Esophagus muscularis mucosa (tissue), 4 donors: ENCODE measurements at regions not wholly inside any gene's neighbourhood (a gene's known extent, or its start where the extent isn't known, plus 50 kb on each side); places are given as distances from the start of the nearest gene placed in this dataset.

Experiments used
- DNase-seq: peaks from one replicate; pipeline ENCODE4 v3.0.0-alpha.2; 2017; ENCODE audit errors: extremely low spot score
- H3K27ac ChIP-seq, 4 donors: fragments of 200-600 bp; sonication (generic); replicated peaks in 1 of 4; 1 replicate in 3 of 4; 2 replicates in 1 of 4; pipeline ENCODE4 v1.5.1; 2016 to 2019; ENCODE audit warnings: mild to moderate bottlenecking in 1 of 4
- H3K27me3 ChIP-seq, 4 donors: fragments of 200-600 bp; sonication (generic); one replicate each; pipeline versions ENCODE4 v1.5.1 to v1.6.0; 2016 to 2019
- H3K36me3 ChIP-seq, 4 donors: fragments of 200-600 bp; sonication (generic); one replicate each; pipeline ENCODE4 v1.5.1; 2016 to 2019
- H3K4me1 ChIP-seq, 4 donors: fragments of 200-600 bp; sonication (generic); one replicate each; pipeline ENCODE4 v1.5.1; 2016 to 2019
- H3K4me3 ChIP-seq, 4 donors: fragments of 200-600 bp; sonication (generic); 1 replicate in 2 of 4; 2 replicates in 2 of 4; pipeline ENCODE4 v1.5.1; 2016 to 2019; ENCODE audit warnings: mild to moderate bottlenecking in 4 of 4, moderate library complexity in 1 of 4
- H3K9me3 ChIP-seq, 4 donors: fragments of 200-600 bp; sonication (generic); 1 replicate in 3 of 4; 2 replicates in 1 of 4; pipeline ENCODE4 v1.5.1; 2016 to 2019
- CTCF ChIP-seq, 3 experiments: fragments of 200-600 bp in 2 of 3; fragments of 450-650 bp in 1 of 3; sonication (generic) in 2 of 3; IDR thresholded peaks; one replicate each; pipeline ENCODE4 v1.5.1; 2017 to 2019; ENCODE audit warnings: antibody characterized with exemption in 3 of 3, mild to moderate bottlenecking in 2 of 3, moderate library complexity in 1 of 3
- EP300 ChIP-seq: sonication (generic); formaldehyde crosslinking; IDR thresholded peaks from one replicate; pipeline ENCODE4 v1.6.1; 2017; ENCODE audit warnings: antibody characterized with exemption
- POLR2A ChIP-seq: fragments of 450-650 bp; IDR thresholded peaks from one replicate; pipeline ENCODE4 v1.6.1; 2017; ENCODE audit warnings: antibody characterized with exemption, moderate library complexity, mild to moderate bottlenecking, low read depth
- POLR2AphosphoS5 ChIP-seq, 2 donors: sonication (generic); formaldehyde crosslinking; IDR thresholded peaks; one replicate each; pipeline ENCODE4 v1.6.1; 2017; ENCODE audit warnings: antibody characterized with exemption in 2 of 2
- WGBS: methylation state at CpG from one replicate; pipeline ENCODE4 v1.1.5; 2018; 5-methylcytosine and 5-hydroxymethylcytosine counted together
- intact Hi-C: fragments of 100-400 bp; cut with DNase I; formaldehyde crosslinking; loops from one replicate; pipeline ENCODE4 v1.15.1; 2023

DNA sequence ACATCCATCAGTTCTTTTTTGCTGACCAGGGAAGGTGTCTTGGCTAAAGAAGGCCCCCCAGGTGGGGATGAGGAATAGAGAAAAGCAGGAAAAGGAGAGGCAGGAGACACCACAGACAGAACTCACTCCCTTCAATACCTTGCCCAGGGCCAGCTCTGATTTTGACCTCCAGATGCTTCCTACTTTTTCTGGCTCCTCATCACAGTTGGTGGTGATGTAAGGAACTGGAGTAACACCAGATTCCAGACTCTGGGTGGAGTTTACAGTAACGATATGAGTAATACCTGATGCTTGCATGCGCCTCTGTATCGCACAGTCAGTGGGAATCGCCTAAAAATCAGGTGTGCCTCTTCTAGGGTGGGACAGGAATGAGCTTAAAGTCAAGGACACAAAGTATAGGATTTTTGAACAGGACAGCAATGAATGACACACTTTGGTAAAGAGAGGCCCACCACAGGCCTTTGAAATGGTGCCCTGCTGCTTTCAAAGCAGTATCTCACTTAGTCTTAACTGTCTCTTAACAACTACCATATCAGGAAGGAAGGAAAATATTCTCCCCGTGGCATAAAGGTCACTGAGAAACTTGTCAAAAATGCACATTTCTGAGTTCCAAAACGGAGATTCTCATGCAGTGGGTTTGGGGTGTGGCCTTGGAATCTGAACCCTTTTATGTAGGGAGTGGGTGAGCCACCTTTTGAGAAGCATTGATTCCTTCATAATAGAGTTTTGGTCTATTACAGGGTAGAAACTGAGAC is 140.8 kb downstream of the SNX19 start:
- intact Hi-C loops, result no loop called here

DNA sequence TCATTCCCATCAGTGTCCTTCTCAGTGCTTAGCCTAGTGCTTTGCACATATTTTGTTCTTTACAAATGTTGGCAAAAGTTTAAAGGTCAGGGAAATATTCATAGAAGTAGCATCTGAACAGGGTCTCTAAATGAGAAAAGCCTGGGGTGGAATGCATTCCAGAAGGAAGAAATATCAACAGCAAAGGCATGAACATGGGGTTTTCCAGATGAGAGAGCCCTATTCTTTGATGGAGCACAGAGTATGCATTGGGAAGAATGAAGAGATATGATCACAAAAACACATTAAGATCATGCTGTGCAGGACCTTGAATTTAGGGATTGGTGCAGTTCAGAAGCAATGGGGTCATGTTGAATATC is 140.2 kb downstream of the SNX19 start:
- no peaks in the 10 kb centered on the region for H3K27me3 ChIP-seq
- intact Hi-C loops, result no loop called here
- peaks cover 0 to 24% (median 5%) of the 10 kb centered on the region in 4 donors for H3K4me1 ChIP-seq
- H3K9me3 ChIP-seq, result no peaks in the 10 kb centered on the region
- H3K36me3 ChIP-seq, result no peaks in the 10 kb centered on the region
- no peak overlapping the region for H3K27ac ChIP-seq
- H3K4me3 ChIP-seq, result no peak overlapping the region
- no peak for DNase-seq
- TF ChIP-seq CTCF (IDR thresholded peaks at IDR 0.05) (no peak), EP300 (no peak), POLR2AphosphoS5 (IDR thresholded peaks at IDR 0.05) (no peak), POLR2A (no peak)

More for the DNA sequence above, 140.8 kb downstream of the SNX19 start:
- Histone ChIP-seq H3K4me3 (no peak overlapping the region), H3K9me3 (no peaks in the 10 kb centered on the region), H3K36me3 (no peaks in the 10 kb centered on the region), H3K27ac (no peak overlapping the region), H3K27me3 (no peaks in the 10 kb centered on the region), H3K4me1 (peaks cover 0 to 24% (median 5%) of the 10 kb centered on the region in 4 donors)
- TF ChIP-seq CTCF (IDR thresholded peaks at IDR 0.05), result no peak
- no peak for TF ChIP-seq POLR2AphosphoS5 (IDR thresholded peaks at IDR 0.05)
- TF ChIP-seq EP300, result no peak
- no peak for TF ChIP-seq POLR2A
- DNase-seq, result peak; percentile 89
- WGBS, result 86% methylated on average over 6 of the region's 6 CpGs

DNA sequence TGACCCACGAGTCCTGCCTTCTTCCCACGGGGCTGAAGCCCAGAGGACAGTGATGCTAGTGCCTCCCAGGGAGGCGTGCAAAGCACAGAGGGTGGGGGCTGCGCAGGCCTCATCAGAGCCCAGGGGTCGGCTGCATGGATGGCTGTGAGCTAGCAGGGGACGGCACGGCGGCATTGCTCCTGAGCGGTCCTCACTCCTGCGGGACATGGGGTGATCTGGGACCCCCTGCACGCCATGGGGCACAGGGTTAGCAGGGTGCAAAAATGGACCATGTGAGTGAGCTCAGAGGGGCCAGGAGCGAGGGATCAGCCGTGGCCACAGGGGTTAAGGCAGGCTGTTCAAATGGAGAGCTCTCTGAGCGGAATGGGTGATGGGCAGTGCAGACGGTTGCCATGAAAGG is 138.3 kb downstream of the SNX19 start:
- no peak overlapping the region for H3K4me3 ChIP-seq
- peak; percentile 50 for DNase-seq
- H3K9me3 ChIP-seq, result no peaks in the 10 kb centered on the region
- 94% methylated on average over 14 of the region's 15 CpGs for WGBS
- H3K27ac ChIP-seq, result no peak overlapping the region
- H3K4me1 ChIP-seq, result peaks cover 12 to 26% (median 19%) of the 10 kb centered on the region in 4 donors
- no peaks in the 10 kb centered on the region for H3K36me3 ChIP-seq
- H3K27me3 ChIP-seq, result no peaks in the 10 kb centered on the region
- no peak for TF ChIP-seq EP300
- TF ChIP-seq POLR2AphosphoS5 (IDR thresholded peaks at IDR 0.05), result no peak
- no peak for TF ChIP-seq POLR2A
- TF ChIP-seq CTCF (IDR thresholded peaks at IDR 0.05), result no peak
- intact Hi-C loops, result no loop called here

- intact Hi-C loops, result no loop called here
- peaks cover 19 to 29% (median 24%) of the 10 kb centered on the region in 4 donors for H3K4me1 ChIP-seq
- no peaks in the 10 kb centered on the region for H3K9me3 ChIP-seq
- H3K36me3 ChIP-seq, result no peaks in the 10 kb centered on the region
- no peak overlapping the region for H3K4me3 ChIP-seq
- no peak for DNase-seq
- no peak overlapping the region for H3K27ac ChIP-seq
- no peak for TF ChIP-seq CTCF (IDR thresholded peaks at IDR 0.05)
- no peak for TF ChIP-seq POLR2A
- H3K27me3 ChIP-seq, result no peaks in the 10 kb centered on the region
Measured at GRCh38 chr11:130778705-130779104, 137.6 kb downstream of the SNX19 start.

DNA sequence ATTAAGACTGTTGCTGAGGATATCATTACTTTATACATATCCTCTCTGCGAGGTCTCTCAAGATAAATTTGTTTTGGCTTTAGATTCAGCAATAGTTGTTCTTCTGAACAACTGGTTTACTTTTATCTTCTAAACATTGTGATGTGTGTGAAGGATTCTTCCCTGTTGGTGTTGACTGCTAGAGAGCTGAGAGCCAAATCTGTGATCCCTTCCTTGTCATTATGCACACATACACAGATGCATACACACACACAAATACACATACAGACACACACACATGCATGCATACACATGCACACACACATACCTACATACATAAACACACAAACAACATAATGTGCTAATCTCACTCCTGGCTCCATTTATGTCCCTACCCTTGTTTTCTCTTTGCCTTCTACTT is 137.0 kb downstream of the SNX19 start:
- intact Hi-C loops, result no loop called here
- WGBS, result 55% methylated on average over 1 of the region's 1 CpG

More for the DNA sequence above, 137.0 kb downstream of the SNX19 start:
- Histone ChIP-seq H3K27me3 (no peaks in the 10 kb centered on the region), H3K4me1 (peaks cover 19 to 26% (median 24%) of the 10 kb centered on the region in 4 donors), H3K4me3 (no peak overlapping the region), H3K27ac (no peak overlapping the region), H3K36me3 (no peaks in the 10 kb centered on the region), H3K9me3 (no peaks in the 10 kb centered on the region)
- TF ChIP-seq EP300 (no peak), CTCF (IDR thresholded peaks at IDR 0.05) (no peak), POLR2AphosphoS5 (IDR thresholded peaks at IDR 0.05) (no peak), POLR2A (no peak)
- DNase-seq, result no peak
